ENCODE measurements at regions not wholly inside any gene's neighbourhood (a gene's known extent, or its start where the extent isn't known, plus 50 kb on each side); places are given as distances from the start of the nearest gene placed in this dataset.
"Not testable (repeated sequence)": the region's sequence is repeated elsewhere in the genome, so short reads cannot be mapped to it uniquely, and the experiment has no call there.

GRCh38 chr4:60404027-60404426, 796.1 kb upstream of the ADGRL3 start:
- no peak for TF ChIP-seq CTCF (IDR thresholded peaks at IDR 0.05)
- TF ChIP-seq POLR2A (IDR thresholded peaks at IDR 0.05): no peak
- intact Hi-C loops (cut with DNase I): no loop called here
- Histone ChIP-seq H3K27me3 (no peaks in the 10 kb centered on the region), H3K4me1 (replicated peaks in 1 of 2) (no peaks in the 10 kb centered on the region), H3K9me3 (replicated peaks in 1 of 3) (no peaks in the 10 kb centered on the region), H3K36me3 (replicated peaks in 1 of 2) (no peaks in the 10 kb centered on the region), H3K4me3 (no peak overlapping the region), H3K27ac (no peak overlapping the region)
- WGBS, 4 donors: 0 to 56% (median 0%) methylated on average over 1 of the region's 1 CpG
- DNase-seq: no peak

- no peaks in the 10 kb centered on the region for H3K9me3 ChIP-seq (replicated peaks in 1 of 3)
- intact Hi-C loops (cut with DNase I): no loop called here
- H3K27ac ChIP-seq: no peak overlapping the region
- TF ChIP-seq POLR2A (IDR thresholded peaks at IDR 0.05) (no peak), CTCF (IDR thresholded peaks at IDR 0.05) (no peak)
- DNase-seq: no peak
- no peaks in the 10 kb centered on the region for H3K27me3 ChIP-seq
- H3K4me3 ChIP-seq: no peak overlapping the region
- no peaks in the 10 kb centered on the region for H3K4me1 ChIP-seq (replicated peaks in 1 of 2)
- H3K36me3 ChIP-seq (replicated peaks in 1 of 2): no peaks in the 10 kb centered on the region
- 80 to 86% (median 83%) methylated on average over 4 of the region's 4 CpGs for WGBS, 4 donors
Observed at GRCh38 chr4:60422439-60422838, 777.7 kb upstream of the ADGRL3 start.

GRCh38 chr4:60423573-60424184, 776.4 kb upstream of the ADGRL3 start:
- H3K36me3 ChIP-seq (replicated peaks in 1 of 2); H3K27ac ChIP-seq; H3K4me3 ChIP-seq; H3K27me3 ChIP-seq; intact Hi-C loops (cut with DNase I); H3K4me1 ChIP-seq (replicated peaks in 1 of 2); H3K9me3 ChIP-seq (replicated peaks in 1 of 3); DNase-seq: not testable (repeated sequence)

GRCh38 chr4:60432911-60433310, 767.2 kb upstream of the ADGRL3 start:
- DNase-seq: no peak
- Histone ChIP-seq H3K9me3 (replicated peaks in 1 of 3) (no peaks in the 10 kb centered on the region), H3K4me3 (no peak overlapping the region), H3K27ac (no peak overlapping the region), H3K4me1 (replicated peaks in 1 of 2) (no peaks in the 10 kb centered on the region), H3K36me3 (replicated peaks in 1 of 2) (no peaks in the 10 kb centered on the region), H3K27me3 (no peaks in the 10 kb centered on the region)
- intact Hi-C loops (cut with DNase I): no loop called here
- no peak for TF ChIP-seq POLR2A (IDR thresholded peaks at IDR 0.05)
- WGBS, 4 donors: 76 to 84% (median 78%) methylated on average over 1 of the region's 1 CpG

- no peaks in the 10 kb centered on the region for H3K27me3 ChIP-seq
- no peak for DNase-seq
- no peaks in the 10 kb centered on the region for H3K9me3 ChIP-seq (replicated peaks in 1 of 3)
- intact Hi-C loops (cut with DNase I): no loop called here
- H3K4me1 ChIP-seq (replicated peaks in 1 of 2): no peaks in the 10 kb centered on the region
- no peak for TF ChIP-seq POLR2A (IDR thresholded peaks at IDR 0.05)
- TF ChIP-seq CTCF (IDR thresholded peaks at IDR 0.05): no peak
- no peak overlapping the region for H3K4me3 ChIP-seq
- no peaks in the 10 kb centered on the region for H3K36me3 ChIP-seq (replicated peaks in 1 of 2)
- no peak overlapping the region for H3K27ac ChIP-seq
Observed at GRCh38 chr4:60443068-60443467, 757.1 kb upstream of the ADGRL3 start.
